CD4-positive, alpha-beta memory T cell (primary cell): ENCODE measurements at regions not wholly inside any gene's neighbourhood (a gene's known extent, or its start where the extent isn't known, plus 50 kb on each side); places are given as distances from the start of the nearest gene placed in this dataset.

Experiments
- CTCF ChIA-PET: fragments of 350-600 bp; sonication (Branson Sonifier 250); formaldehyde crosslinking; loops from one replicate; lab custom pipeline; 2021; ENCODE audit warnings: inconsistent platforms; ENCODE audit not compliant: partially characterized antibody; lab: Charles Lee
- POLR2A ChIA-PET: fragments of 350-600 bp; sonication (Branson Sonifier 250); formaldehyde crosslinking; loops from one replicate; lab custom pipeline; 2021; ENCODE audit not compliant: partially characterized antibody; lab: Charles Lee
- DNase-seq, 5 donors: peaks; one replicate each; pipeline versions ENCODE4 v3.0.0 to v3.0.0-alpha.2; 2020 to 2022; ENCODE audit warnings: mixed read lengths in 1 of 5
- H3K27ac ChIP-seq: one replicate; pipeline ENCODE4 v1.7.0; 2013; ENCODE audit warnings: low read depth, low read length
- H3K27me3 ChIP-seq: 2 replicates; pipeline ENCODE4 v1.7.0; 2013; ENCODE audit warnings: mild to moderate bottlenecking, low read length, moderate library complexity; ENCODE audit not compliant: insufficient read depth
- H3K36me3 ChIP-seq: 2 replicates; pipeline ENCODE4 v1.7.0; 2013; ENCODE audit warnings: mild to moderate bottlenecking, low read length, moderate library complexity; ENCODE audit not compliant: insufficient read depth
- H3K4me1 ChIP-seq: 2 replicates; pipeline ENCODE4 v1.7.0; 2013; ENCODE audit warnings: mild to moderate bottlenecking, low read length, moderate library complexity; ENCODE audit not compliant: insufficient read depth
- H3K4me3 ChIP-seq, 2 donors: one replicate each; pipeline ENCODE4 v1.7.0; 2013; ENCODE audit warnings: low read length in 2 of 2, mild to moderate bottlenecking in 1 of 2
- H3K9me3 ChIP-seq, 2 donors: one replicate each; pipeline ENCODE4 v1.7.0; 2013; ENCODE audit warnings: low read length in 2 of 2, control low read depth in 1 of 2; ENCODE audit not compliant: control insufficient read depth in 1 of 2
- H3K27ac Mint-ChIP-seq, 7 donors: one replicate each; pipeline ENCODE4 v1.8.0; 2020 to 2021; ENCODE audit warnings: mixed read lengths in 7 of 7, mild to moderate bottlenecking in 6 of 7, inconsistent platforms in 3 of 7, moderate library complexity in 3 of 7
- H3K27me3 Mint-ChIP-seq, 2 donors: one replicate each; pipeline ENCODE4 v1.8.0; 2020 to 2021; ENCODE audit warnings: mixed read lengths in 2 of 2
- H3K36me3 Mint-ChIP-seq, 2 donors: one replicate each; pipeline ENCODE4 v1.8.0; 2020 to 2021; ENCODE audit warnings: mixed read lengths in 2 of 2, inconsistent platforms in 1 of 2, mild to moderate bottlenecking in 1 of 2
- H3K4me1 Mint-ChIP-seq, 4 donors: one replicate each; pipeline ENCODE4 v1.8.0; 2020 to 2021; ENCODE audit warnings: mixed read lengths in 4 of 4, mild to moderate bottlenecking in 1 of 4
- H3K4me3 Mint-ChIP-seq, 8 donors: one replicate each; pipeline ENCODE4 v1.8.0; 2020 to 2021; ENCODE audit warnings: mixed read lengths in 8 of 8, mild to moderate bottlenecking in 7 of 8, moderate library complexity in 6 of 8, inconsistent platforms in 3 of 8
- H3K9me3 Mint-ChIP-seq, 8 donors: one replicate each; pipeline ENCODE4 v1.8.0; 2020 to 2021; ENCODE audit warnings: mixed read lengths in 8 of 8, mild to moderate bottlenecking in 5 of 8, inconsistent platforms in 3 of 8, moderate library complexity in 1 of 8
- intact Hi-C: fragments of 100-400 bp; cut with micrococcal nuclease; formaldehyde crosslinking; loops from one replicate; pipeline ENCODE4 v1.15.1; 2023

DNA sequence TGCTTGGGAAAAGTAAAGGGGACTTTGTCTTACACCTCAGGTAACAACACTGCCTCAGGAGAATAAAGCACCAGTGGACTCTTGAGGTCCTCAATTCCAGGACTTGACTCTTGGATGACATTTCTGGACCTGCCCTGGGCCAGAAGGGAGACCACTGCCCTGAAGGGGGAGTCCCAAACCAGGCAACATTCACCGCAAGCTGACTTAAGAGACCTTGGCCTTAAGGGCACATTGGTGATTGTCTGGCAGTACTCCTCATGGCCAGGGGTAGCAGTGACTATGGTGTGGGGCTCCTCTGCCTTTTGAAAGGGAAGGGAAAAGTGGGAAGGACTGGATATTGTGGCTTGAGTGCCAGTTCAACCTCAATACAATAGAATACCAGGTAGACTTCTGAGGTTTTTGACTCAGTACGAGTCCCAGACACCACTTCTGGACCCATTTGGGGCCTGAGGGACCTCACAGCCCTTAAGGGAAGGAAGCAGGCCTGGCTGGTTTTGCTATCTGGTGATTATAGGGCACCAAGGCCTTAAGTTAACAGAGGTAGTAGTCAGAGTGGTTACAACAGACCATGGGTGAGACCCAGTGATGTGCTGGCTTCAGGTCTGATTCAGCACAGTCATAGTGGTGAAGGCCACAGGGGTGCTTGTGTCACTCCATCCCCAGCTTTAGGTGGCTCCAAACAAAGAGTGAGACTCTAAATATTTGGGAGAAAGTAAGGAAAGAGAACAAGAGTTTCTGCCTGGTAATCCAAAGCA, 121.2 kb upstream of the TET2 start:
- H3K9me3 ChIP-seq: no peaks in the 10 kb centered on the region
- ChIA-PET POLR2A (no interaction called here), CTCF (no interaction called here)
- H3K9me3 Mint-ChIP-seq: peaks cover 2 to 15% (median 9%) of the 10 kb centered on the region in 8 donors
- no peaks in the 10 kb centered on the region for H3K27me3 ChIP-seq
- intact Hi-C loops: no loop called here
- no peak overlapping the region for H3K27ac Mint-ChIP-seq
- H3K4me3 ChIP-seq: no peak overlapping the region
- H3K4me1 Mint-ChIP-seq: no peaks in the 10 kb centered on the region
- H3K4me3 Mint-ChIP-seq: no peak overlapping the region
- no peaks in the 10 kb centered on the region for H3K36me3 ChIP-seq
- H3K27me3 Mint-ChIP-seq: no peaks in the 10 kb centered on the region
- H3K36me3 Mint-ChIP-seq: no peaks in the 10 kb centered on the region
- no peaks in the 10 kb centered on the region for H3K4me1 ChIP-seq
- H3K27ac ChIP-seq: no peak overlapping the region
- no peak for DNase-seq

- CTCF ChIA-PET: no interaction called here
- no peak overlapping the region for H3K27ac Mint-ChIP-seq
- H3K9me3 Mint-ChIP-seq: peaks cover 0 to 9% (median 3%) of the 10 kb centered on the region in 8 donors
- no peaks in the 10 kb centered on the region for H3K27me3 ChIP-seq
- H3K36me3 ChIP-seq: no peaks in the 10 kb centered on the region
- peaks cover 0 to 1% of the 10 kb centered on the region in 2 donors for H3K27me3 Mint-ChIP-seq
- H3K36me3 Mint-ChIP-seq: no peaks in the 10 kb centered on the region
- no peak for DNase-seq
- no peaks in the 10 kb centered on the region for H3K9me3 ChIP-seq
- H3K27ac ChIP-seq: no peak overlapping the region
- POLR2A ChIA-PET: no interaction called here
- no peaks in the 10 kb centered on the region for H3K4me1 Mint-ChIP-seq
- intact Hi-C loops: no loop called here
- H3K4me1 ChIP-seq: no peaks in the 10 kb centered on the region
- H3K4me3 ChIP-seq: no peak overlapping the region
- no peak overlapping the region for H3K4me3 Mint-ChIP-seq
Observed at GRCh38 chr4:105036991-105037390, 109.7 kb upstream of the TET2 start.

DNA sequence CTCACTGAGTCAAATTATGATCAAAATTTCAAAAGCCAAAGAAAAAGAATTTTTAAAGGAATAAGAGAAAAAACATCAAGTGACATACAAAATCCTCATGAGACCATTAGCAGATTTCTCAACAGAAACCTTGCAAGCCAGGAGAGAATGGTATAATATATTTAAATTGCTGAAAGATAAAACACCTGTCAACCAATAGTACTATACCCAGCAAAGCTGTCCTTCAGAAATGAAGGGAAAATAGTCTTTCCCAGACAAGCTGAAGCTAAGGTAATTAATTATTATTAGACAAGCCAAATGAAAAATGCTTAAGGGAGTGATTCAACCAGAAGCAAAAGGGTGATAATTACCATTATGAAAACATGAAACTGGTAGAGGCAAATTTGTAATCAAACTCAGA, 104.2 kb upstream of the TET2 start:
- Histone ChIP-seq H3K27me3 (no peaks in the 10 kb centered on the region), H3K36me3 (no peaks in the 10 kb centered on the region), H3K27ac (no peak overlapping the region), H3K4me1 (no peaks in the 10 kb centered on the region), H3K9me3 (no peaks in the 10 kb centered on the region), H3K4me3 (no peak overlapping the region)
- H3K4me1 Mint-ChIP-seq: no peaks in the 10 kb centered on the region
- no peak overlapping the region for H3K27ac Mint-ChIP-seq
- CTCF ChIA-PET: no interaction called here
- no peak for DNase-seq
- POLR2A ChIA-PET: no interaction called here
- H3K9me3 Mint-ChIP-seq: peaks cover 2 to 22% (median 18%) of the 10 kb centered on the region in 8 donors
- H3K4me3 Mint-ChIP-seq: no peak overlapping the region
- H3K27me3 Mint-ChIP-seq: no peaks in the 10 kb centered on the region
- H3K36me3 Mint-ChIP-seq: no peaks in the 10 kb centered on the region
- intact Hi-C loops: no loop called here

- Mint-ChIP-seq H3K9me3 (peaks cover 2 to 22% (median 9%) of the 10 kb centered on the region in 8 donors), H3K4me3 (no peak overlapping the region), H3K4me1 (no peaks in the 10 kb centered on the region), H3K36me3 (no peaks in the 10 kb centered on the region), H3K27ac (no peak overlapping the region), H3K27me3 (no peaks in the 10 kb centered on the region)
- intact Hi-C loops: no loop called here
- no peaks in the 10 kb centered on the region for H3K4me1 ChIP-seq
- ChIA-PET CTCF (interaction anchor here (1.3 kb wide), 1 partner anchor 10 kb away, joined by 3 read pairs; no protein-coding TSS in a partner anchor), POLR2A (no interaction called here)
- no peak overlapping the region for H3K4me3 ChIP-seq
- no peaks in the 10 kb centered on the region for H3K9me3 ChIP-seq
- no peak overlapping the region for H3K27ac ChIP-seq
- no peaks in the 10 kb centered on the region for H3K27me3 ChIP-seq
- no peaks in the 10 kb centered on the region for H3K36me3 ChIP-seq
- DNase-seq: no peak
Observed at GRCh38 chr4:105050896-105051295, 95.8 kb upstream of the TET2 start.

DNA sequence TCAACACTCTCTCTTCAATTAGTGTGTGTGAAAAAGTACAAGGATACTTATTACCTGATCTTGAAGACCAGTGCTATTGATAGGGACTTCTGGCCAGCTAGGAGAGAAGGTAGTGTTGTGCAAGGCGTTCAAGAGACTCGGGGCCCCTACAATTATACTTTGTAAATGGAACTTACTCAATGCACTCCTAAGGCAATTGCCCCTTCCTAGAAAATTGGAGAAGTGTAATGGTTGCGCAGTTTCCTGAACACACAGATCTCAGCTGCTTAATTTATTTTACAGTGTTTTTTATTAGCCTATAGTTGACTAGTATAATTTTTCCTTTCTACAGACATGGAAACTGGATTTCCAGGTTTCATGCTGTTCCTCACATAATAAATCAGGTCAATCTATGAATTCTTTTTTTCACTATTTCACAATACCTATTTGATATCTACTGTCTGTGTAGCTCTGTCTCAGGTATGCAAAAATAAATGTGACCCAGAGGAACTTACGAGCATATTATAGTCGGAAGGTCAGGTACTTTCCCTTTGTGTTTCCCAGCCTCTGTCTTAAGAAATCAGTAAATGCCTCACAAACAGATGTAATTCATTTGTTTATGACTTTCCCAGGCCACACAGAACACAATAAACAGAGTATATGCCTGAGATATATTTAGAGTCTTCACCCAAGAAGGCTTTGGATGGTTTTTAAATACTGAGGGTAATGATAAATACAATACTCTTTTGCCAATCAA, 89.1 kb upstream of the TET2 start:
- Histone ChIP-seq H3K9me3 (no peaks in the 10 kb centered on the region), H3K4me1 (peaks cover 18% of the 10 kb centered on the region), H3K27me3 (no peaks in the 10 kb centered on the region), H3K36me3 (no peaks in the 10 kb centered on the region), H3K4me3 (no peak overlapping the region), H3K27ac (no peak overlapping the region)
- H3K4me1 Mint-ChIP-seq: peaks cover 19 to 23% (median 21%) of the 10 kb centered on the region in 4 donors
- peaks cover 0 to 7% (median 2%) of the 10 kb centered on the region in 8 donors for H3K9me3 Mint-ChIP-seq
- CTCF ChIA-PET: no interaction called here
- no peaks in the 10 kb centered on the region for H3K27me3 Mint-ChIP-seq
- H3K36me3 Mint-ChIP-seq: no peaks in the 10 kb centered on the region
- POLR2A ChIA-PET: interaction anchor here (0.6 kb wide), 1 partner anchor 91 kb away, joined by 3 read pairs; no protein-coding TSS in a partner anchor
- H3K27ac Mint-ChIP-seq: peak overlapping the region in 1 of 7 donors; percentile 6
- H3K4me3 Mint-ChIP-seq: no peak overlapping the region
- no peak for DNase-seq
- intact Hi-C loops: no loop called here

- Histone ChIP-seq H3K4me3 (no peak overlapping the region), H3K27me3 (no peaks in the 10 kb centered on the region), H3K9me3 (no peaks in the 10 kb centered on the region), H3K27ac (no peak overlapping the region), H3K36me3 (no peaks in the 10 kb centered on the region), H3K4me1 (peaks cover 18% of the 10 kb centered on the region)
- Mint-ChIP-seq H3K4me3 (peak overlapping the region in 1 of 8 donors; percentile 27), H3K9me3 (peaks cover 0 to 2% (median 0%) of the 10 kb centered on the region in 8 donors), H3K27ac (peak overlapping the region in 1 of 7 donors; percentile 23), H3K36me3 (no peaks in the 10 kb centered on the region), H3K27me3 (no peaks in the 10 kb centered on the region), H3K4me1 (peaks cover 19 to 23% (median 21%) of the 10 kb centered on the region in 4 donors)
- intact Hi-C loops: no loop called here
- POLR2A ChIA-PET: no interaction called here
- CTCF ChIA-PET: no interaction called here
- DNase-seq: no peak
Observed at GRCh38 chr4:105058177-105058812, 88.4 kb upstream of the TET2 start.

DNA sequence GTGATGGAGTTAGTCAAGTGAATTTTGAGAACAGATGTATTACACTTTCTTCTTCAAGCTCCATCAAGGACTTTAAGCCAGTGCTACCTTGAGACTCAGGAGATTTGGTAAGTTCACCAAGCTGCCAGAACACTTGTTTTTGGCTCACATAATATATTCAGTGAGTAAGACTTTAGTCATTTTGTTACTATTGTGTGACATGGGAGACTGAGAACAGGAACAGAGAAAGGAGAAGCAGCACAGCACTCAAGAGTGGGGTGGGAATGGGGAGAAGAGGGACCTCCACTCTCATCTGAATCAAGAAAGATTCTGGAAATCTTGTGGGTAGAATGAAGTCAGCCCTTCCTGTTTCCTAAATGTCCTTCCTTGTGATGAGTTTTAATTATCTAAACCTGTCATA, 87.3 kb upstream of the TET2 start:
- no peaks in the 10 kb centered on the region for H3K36me3 ChIP-seq
- H3K27me3 ChIP-seq: no peaks in the 10 kb centered on the region
- Mint-ChIP-seq H3K9me3 (no peaks in the 10 kb centered on the region), H3K4me3 (no peak overlapping the region), H3K27me3 (no peaks in the 10 kb centered on the region), H3K27ac (peak overlapping the region in 1 of 7 donors; percentile 41), H3K36me3 (no peaks in the 10 kb centered on the region), H3K4me1 (peaks cover 19 to 23% (median 21%) of the 10 kb centered on the region in 4 donors)
- peaks cover 18% of the 10 kb centered on the region for H3K4me1 ChIP-seq
- no peak overlapping the region for H3K27ac ChIP-seq
- CTCF ChIA-PET: no interaction called here
- no peak overlapping the region for H3K4me3 ChIP-seq
- no peaks in the 10 kb centered on the region for H3K9me3 ChIP-seq
- no peak for DNase-seq
- POLR2A ChIA-PET: no interaction called here
- intact Hi-C loops: no loop called here
